ENCODE measurements at regions not wholly inside any gene's neighbourhood (a gene's known extent, or its start where the extent isn't known, plus 50 kb on each side); places are given as distances from the start of the nearest gene placed in this dataset.

GRCh38 chr14:71190770-71191374, 283.6 kb downstream of the PCNX1 start:
- no peaks in the 10 kb centered on the region for H3K4me1 ChIP-seq (ENCODE audit: insufficient read depth, low read length, poor library complexity, severe bottlenecking)
- TF ChIP-seq EZH2phosphoT487 (IDR thresholded peaks at IDR 0.05; ENCODE audit: borderline replicate concordance): no peak
- no peak for TF ChIP-seq CTCF (conservative IDR thresholded peaks at IDR 0.05; ENCODE audit: low read length)
- no peaks in the 10 kb centered on the region for H3K9me2 ChIP-seq (replicated peaks; ENCODE audit: low read depth, low read length)
- H3K27me3 ChIP-seq (ENCODE audit: insufficient read depth, low read length, poor library complexity, severe bottlenecking): no peaks in the 10 kb centered on the region
- no peaks in the 10 kb centered on the region for H3F3A ChIP-seq (ENCODE audit: low read depth)
- H3K36me3 ChIP-seq (ENCODE audit: insufficient read depth, low read length): no peaks in the 10 kb centered on the region
- no peak overlapping the region for H2AFZ ChIP-seq (ENCODE audit: low read length)
- H4K20me1 ChIP-seq (ENCODE audit: insufficient read depth, low read length, poor library complexity, severe bottlenecking): no peaks in the 10 kb centered on the region
- H3K9me3 ChIP-seq (ENCODE audit: insufficient read depth, low read depth, low read length): no peaks in the 10 kb centered on the region
- H3K4me3 ChIP-seq (ENCODE audit: low read length, poor library complexity, severe bottlenecking): no peak overlapping the region
- H3K4me2 ChIP-seq (ENCODE audit: low read depth, low read length, poor library complexity, severe bottlenecking): no peak overlapping the region
- no peaks in the 10 kb centered on the region for H3K79me2 ChIP-seq (ENCODE audit: insufficient read depth, low read length)
- no peak overlapping the region for H3K9ac ChIP-seq (ENCODE audit: low read depth, low read length, poor library complexity, severe bottlenecking)

- Histone ChIP-seq H3K27me3 (ENCODE audit: insufficient read depth, low read length, poor library complexity, severe bottlenecking) (no peaks in the 10 kb centered on the region), H2AFZ (ENCODE audit: low read length) (no peak overlapping the region), H3K36me3 (ENCODE audit: insufficient read depth, low read length) (no peaks in the 10 kb centered on the region), H3K4me2 (ENCODE audit: low read depth, low read length, poor library complexity, severe bottlenecking) (no peak overlapping the region), H4K20me1 (ENCODE audit: insufficient read depth, low read length, poor library complexity, severe bottlenecking) (no peaks in the 10 kb centered on the region), H3K9me3 (ENCODE audit: insufficient read depth, low read depth, low read length) (no peaks in the 10 kb centered on the region), H3F3A (ENCODE audit: low read depth) (no peaks in the 10 kb centered on the region), H3K4me3 (ENCODE audit: low read length, poor library complexity, severe bottlenecking) (no peak overlapping the region), H3K9ac (ENCODE audit: low read depth, low read length, poor library complexity, severe bottlenecking) (no peak overlapping the region), H3K79me2 (ENCODE audit: insufficient read depth, low read length) (no peaks in the 10 kb centered on the region), H3K4me1 (ENCODE audit: insufficient read depth, low read length, poor library complexity, severe bottlenecking) (no peaks in the 10 kb centered on the region), H3K9me2 (replicated peaks; ENCODE audit: low read depth, low read length) (no peaks in the 10 kb centered on the region)
- TF ChIP-seq CTCF (conservative IDR thresholded peaks at IDR 0.05; ENCODE audit: low read length) (no peak), EZH2phosphoT487 (IDR thresholded peaks at IDR 0.05; ENCODE audit: borderline replicate concordance) (no peak)
Observed at GRCh38 chr14:71193663-71194062, 286.4 kb downstream of the PCNX1 start.

GRCh38 chr14:71194251-71194650, 287.0 kb downstream of the PCNX1 start:
- H3K9me2 ChIP-seq (replicated peaks; ENCODE audit: low read depth, low read length): no peaks in the 10 kb centered on the region
- no peak overlapping the region for H3K4me3 ChIP-seq (ENCODE audit: low read length, poor library complexity, severe bottlenecking)
- no peak overlapping the region for H3K4me2 ChIP-seq (ENCODE audit: low read depth, low read length, poor library complexity, severe bottlenecking)
- H3F3A ChIP-seq (ENCODE audit: low read depth): no peaks in the 10 kb centered on the region
- no peaks in the 10 kb centered on the region for H4K20me1 ChIP-seq (ENCODE audit: insufficient read depth, low read length, poor library complexity, severe bottlenecking)
- H2AFZ ChIP-seq (ENCODE audit: low read length): no peak overlapping the region
- H3K9me3 ChIP-seq (ENCODE audit: insufficient read depth, low read depth, low read length): no peaks in the 10 kb centered on the region
- no peaks in the 10 kb centered on the region for H3K36me3 ChIP-seq (ENCODE audit: insufficient read depth, low read length)
- no peaks in the 10 kb centered on the region for H3K79me2 ChIP-seq (ENCODE audit: insufficient read depth, low read length)
- no peak for TF ChIP-seq EZH2phosphoT487 (IDR thresholded peaks at IDR 0.05; ENCODE audit: borderline replicate concordance)
- TF ChIP-seq CTCF (conservative IDR thresholded peaks at IDR 0.05; ENCODE audit: low read length): no peak
- no peak overlapping the region for H3K9ac ChIP-seq (ENCODE audit: low read depth, low read length, poor library complexity, severe bottlenecking)
- H3K27me3 ChIP-seq (ENCODE audit: insufficient read depth, low read length, poor library complexity, severe bottlenecking): no peaks in the 10 kb centered on the region
- H3K4me1 ChIP-seq (ENCODE audit: insufficient read depth, low read length, poor library complexity, severe bottlenecking): no peaks in the 10 kb centered on the region

Measured in Loucy (cell line).